Testis (tissue), 2 donors: ENCODE measurements at regions not wholly inside any gene's neighbourhood (a gene's known extent, or its start where the extent isn't known, plus 50 kb on each side); places are given as distances from the start of the nearest gene placed in this dataset.

Experiments
- DNase-seq: peaks from one replicate; pipeline ENCODE4 v3.0.0-alpha.2; 2019
- H3K27ac ChIP-seq, 2 donors: fragments of 200-600 bp; sonication (generic); one replicate each; pipeline ENCODE4 v1.5.1; 2019
- H3K27me3 ChIP-seq: fragments of 200-600 bp; sonication (generic); one replicate; pipeline ENCODE4 v1.5.1; 2019
- H3K36me3 ChIP-seq: fragments of 200-600 bp; sonication (generic); one replicate; pipeline ENCODE4 v1.5.1; 2017; ENCODE audit warnings: low read depth; ENCODE audit errors: missing control alignments
- H3K4me1 ChIP-seq: fragments of 200-600 bp; sonication (generic); one replicate; pipeline ENCODE4 v1.5.1; 2019
- H3K4me3 ChIP-seq, 2 donors: fragments of 200-600 bp; sonication (generic); one replicate each; pipeline ENCODE4 v1.5.1; 2017 to 2019
- H3K9me3 ChIP-seq: fragments of 200-600 bp; sonication (generic); one replicate; pipeline ENCODE4 v1.5.1; 2017
- POLR2A ChIP-seq: fragments of 450-650 bp; IDR thresholded peaks from one replicate; pipeline ENCODE4 v1.6.1; 2017; ENCODE audit warnings: antibody characterized with exemption, mild to moderate bottlenecking, moderate library complexity
- WGBS, 2 donors: methylation state at CpG; one replicate each; pipeline ENCODE4 v1.1.5; 2018; 5-methylcytosine and 5-hydroxymethylcytosine counted together
- intact Hi-C: fragments of 100-400 bp; cut with DNase I; formaldehyde crosslinking; loops from one replicate; pipeline ENCODE4 v1.15.1; 2023; ENCODE audit warnings: low total_unique reads
- microRNA-seq, 2 donors: library from miRNA; unstranded; fragments of <30 nt; microRNA quantifications; one replicate each; pipeline ENCODE4, GENCODE V29; 2016; ENCODE audit warnings: borderline number of aligned reads in 2 of 2, borderline replicate concordance in 1 of 2
- small RNA-seq, 2 donors: library from RNA; depleted of rRNA; stranded (forward); fragments of <200 nt; gene quantifications; one replicate each; pipeline ENCODE3, GENCODE V24; 2016
- TF ChIP-seq, protein P1 (sequence below), 3 experiments: fragments of 450-650 bp in 2 of 3; fragments of 200-600 bp in 1 of 3; sonication (generic) in 1 of 3; IDR thresholded peaks; one replicate each; pipeline ENCODE4 v1.5.1; 2016 to 2019; ENCODE audit warnings: antibody characterized with exemption in 3 of 3, mild to moderate bottlenecking in 2 of 3, moderate library complexity in 1 of 3

DNA sequence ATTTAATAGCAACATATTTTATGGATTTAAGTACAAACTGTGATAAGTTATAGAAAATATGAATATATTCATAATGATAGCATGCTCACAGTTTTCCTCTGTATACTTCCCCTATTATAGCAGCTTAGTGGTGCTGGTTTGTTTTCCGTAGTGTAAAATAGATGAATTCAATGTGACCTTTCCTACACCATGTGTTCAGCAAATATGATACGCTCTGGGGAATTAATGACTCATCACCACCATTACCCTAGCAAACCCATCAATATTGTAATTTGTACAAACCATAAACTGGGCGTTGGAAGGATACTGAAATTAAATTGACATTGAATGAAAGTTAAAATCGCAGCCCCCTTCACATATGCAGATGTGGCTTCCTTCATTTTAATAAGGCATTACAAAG is 58.7 kb upstream of the CDH19 start:
- Histone ChIP-seq H3K4me3 (no peak overlapping the region), H3K27me3 (no peaks in the 10 kb centered on the region), H3K4me1 (no peaks in the 10 kb centered on the region), H3K27ac (no peak overlapping the region), H3K36me3 (no peaks in the 10 kb centered on the region), H3K9me3 (no peaks in the 10 kb centered on the region)
- no peak for DNase-seq
- intact Hi-C loops: no loop called here
- TF ChIP-seq, protein P1, sequence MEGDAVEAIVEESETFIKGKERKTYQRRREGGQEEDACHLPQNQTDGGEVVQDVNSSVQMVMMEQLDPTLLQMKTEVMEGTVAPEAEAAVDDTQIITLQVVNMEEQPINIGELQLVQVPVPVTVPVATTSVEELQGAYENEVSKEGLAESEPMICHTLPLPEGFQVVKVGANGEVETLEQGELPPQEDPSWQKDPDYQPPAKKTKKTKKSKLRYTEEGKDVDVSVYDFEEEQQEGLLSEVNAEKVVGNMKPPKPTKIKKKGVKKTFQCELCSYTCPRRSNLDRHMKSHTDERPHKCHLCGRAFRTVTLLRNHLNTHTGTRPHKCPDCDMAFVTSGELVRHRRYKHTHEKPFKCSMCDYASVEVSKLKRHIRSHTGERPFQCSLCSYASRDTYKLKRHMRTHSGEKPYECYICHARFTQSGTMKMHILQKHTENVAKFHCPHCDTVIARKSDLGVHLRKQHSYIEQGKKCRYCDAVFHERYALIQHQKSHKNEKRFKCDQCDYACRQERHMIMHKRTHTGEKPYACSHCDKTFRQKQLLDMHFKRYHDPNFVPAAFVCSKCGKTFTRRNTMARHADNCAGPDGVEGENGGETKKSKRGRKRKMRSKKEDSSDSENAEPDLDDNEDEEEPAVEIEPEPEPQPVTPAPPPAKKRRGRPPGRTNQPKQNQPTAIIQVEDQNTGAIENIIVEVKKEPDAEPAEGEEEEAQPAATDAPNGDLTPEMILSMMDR (IDR thresholded peaks at IDR 0.05): no peak
- no peak for TF ChIP-seq POLR2A
- WGBS, 2 donors: 83 to 95% methylated on average over 4 of the region's 4 CpGs

DNA sequence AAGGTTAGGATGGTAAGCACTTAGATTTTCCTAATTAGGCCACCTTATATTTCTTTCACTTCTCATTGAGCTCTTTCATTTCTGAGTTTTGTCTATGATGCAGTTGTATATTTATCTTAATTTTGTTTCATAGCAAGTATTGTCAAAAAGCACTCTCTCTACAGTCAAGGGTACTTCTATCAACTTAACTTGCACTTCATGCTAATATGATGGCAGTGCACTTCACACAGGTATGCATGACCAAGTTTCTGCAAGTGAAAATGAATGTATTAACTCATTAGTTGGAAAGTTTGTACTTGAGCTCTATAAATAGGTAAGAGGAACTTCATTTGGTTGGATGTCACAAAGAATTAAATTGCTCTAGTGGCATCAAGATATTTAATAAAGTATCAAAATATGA is 51.5 kb upstream of the CDH19 start:
- no peak overlapping the region for H3K27ac ChIP-seq
- H3K36me3 ChIP-seq: no peaks in the 10 kb centered on the region
- no peaks in the 10 kb centered on the region for H3K4me1 ChIP-seq
- no peaks in the 10 kb centered on the region for H3K27me3 ChIP-seq
- intact Hi-C loops: no loop called here
- TF ChIP-seq POLR2A: no peak
- no peak overlapping the region for H3K4me3 ChIP-seq
- DNase-seq: no peak
- H3K9me3 ChIP-seq: no peaks in the 10 kb centered on the region

Small RNA genes lying in the stretch of these regions (microRNA-seq; reads per million reads assigned to microRNA genes)
- gene MIR5011: 0 to 0.69 reads per million in 2 donors

Small RNA genes lying in the stretch of these regions (small RNA-seq; reads per million reads assigned to genes)
- gene AC091042.1 (0 reads per million in 2 donors), gene MIR5011 (0 reads per million in 2 donors), gene RNU6-1037P (0 reads per million in 2 donors), gene RPL31P9 (0 reads per million in 2 donors)
